ENCODE measurements at regions not wholly inside any gene's neighbourhood (a gene's known extent, or its start where the extent isn't known, plus 50 kb on each side); places are given as distances from the start of the nearest gene placed in this dataset.

DNA sequence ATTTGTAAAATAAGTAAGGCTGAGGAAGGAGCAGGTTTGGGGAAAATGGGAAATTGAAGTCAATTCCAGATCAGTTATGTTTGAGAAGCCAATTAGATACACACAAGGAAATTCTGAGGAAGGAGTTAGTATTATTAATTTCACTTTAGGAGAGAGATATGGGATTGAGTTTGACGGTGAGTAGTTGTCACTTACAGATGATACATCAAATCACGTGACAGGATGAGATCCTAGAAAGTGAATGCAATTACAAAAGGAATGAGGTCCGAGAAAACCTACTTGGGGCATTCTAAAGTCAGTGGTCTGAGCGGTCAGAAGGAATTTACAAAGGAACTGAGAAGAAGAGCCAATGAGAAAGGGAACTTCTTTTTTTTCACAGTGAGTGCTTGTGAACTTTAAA is 364.3 kb upstream of the TMEM229A start:
- no peaks in the 10 kb centered on the region for H3K36me3 ChIP-seq (ENCODE audit: control insufficient read depth, insufficient read depth, low read length)
- no peaks in the 10 kb centered on the region for H3K9me3 ChIP-seq (ENCODE audit: control insufficient read depth, insufficient read depth, low read depth, low read length)
- H3K4me1 ChIP-seq (ENCODE audit: control insufficient read depth, insufficient read depth, low read length), result no peaks in the 10 kb centered on the region
- H3K9ac ChIP-seq (ENCODE audit: low read length), result no peak overlapping the region
- no peak overlapping the region for H3K27ac ChIP-seq (ENCODE audit: low read depth, low read length)
- no peaks in the 10 kb centered on the region for H3K27me3 ChIP-seq (ENCODE audit: control insufficient read depth, insufficient read depth, low read length)
- H3K4me3 ChIP-seq (ENCODE audit: low read depth, low read length), result no peak overlapping the region

DNA sequence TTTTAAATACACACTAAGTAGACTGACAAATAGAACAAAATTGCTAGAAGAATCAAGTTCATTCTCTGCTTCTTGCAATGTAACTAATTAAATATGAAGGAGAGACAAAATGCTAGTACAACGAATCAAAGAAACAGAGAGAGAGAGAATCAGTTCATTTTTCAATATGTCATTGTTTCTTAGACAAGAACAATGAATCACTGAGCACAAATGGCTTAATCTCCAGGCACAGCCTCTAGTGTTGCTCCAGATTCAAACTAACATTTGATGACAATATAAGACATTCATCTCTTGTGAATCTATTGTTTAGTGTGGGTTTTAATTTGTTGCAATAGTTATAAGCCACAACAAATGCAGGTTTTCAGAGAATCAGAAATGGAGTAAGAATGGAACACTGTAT is 357.4 kb upstream of the TMEM229A start:
- Histone ChIP-seq H3K4me3 (ENCODE audit: low read depth, low read length) (no peak overlapping the region), H3K9me3 (ENCODE audit: control insufficient read depth, insufficient read depth, low read depth, low read length) (no peaks in the 10 kb centered on the region), H3K9ac (ENCODE audit: low read length) (no peak overlapping the region), H3K27me3 (ENCODE audit: control insufficient read depth, insufficient read depth, low read length) (no peaks in the 10 kb centered on the region), H3K4me1 (ENCODE audit: control insufficient read depth, insufficient read depth, low read length) (no peaks in the 10 kb centered on the region), H3K36me3 (ENCODE audit: control insufficient read depth, insufficient read depth, low read length) (no peaks in the 10 kb centered on the region), H3K27ac (ENCODE audit: low read depth, low read length) (no peak overlapping the region)

DNA sequence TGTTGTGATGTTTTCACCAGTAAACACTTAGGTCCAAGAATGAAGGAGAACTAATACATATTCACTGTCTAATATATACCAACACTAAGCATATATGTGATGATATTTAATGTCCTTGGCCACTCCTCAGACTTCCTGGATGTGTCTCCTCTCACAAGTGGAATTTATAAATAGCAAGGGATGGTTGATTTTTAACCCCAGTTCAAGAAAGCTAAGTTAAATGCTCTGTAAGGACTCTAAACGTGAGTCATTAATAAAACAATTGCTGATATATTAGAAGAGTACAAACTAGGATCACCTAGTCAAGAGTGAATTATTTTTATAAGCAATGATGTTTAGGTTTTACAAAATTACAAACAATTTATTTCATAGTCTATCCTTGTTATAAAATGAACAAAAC is 355.9 kb upstream of the TMEM229A start:
- Histone ChIP-seq H3K9ac (ENCODE audit: low read length) (no peak overlapping the region), H3K27me3 (ENCODE audit: control insufficient read depth, insufficient read depth, low read length) (no peaks in the 10 kb centered on the region), H3K4me3 (ENCODE audit: low read depth, low read length) (no peak overlapping the region), H3K27ac (ENCODE audit: low read depth, low read length) (no peak overlapping the region), H3K9me3 (ENCODE audit: control insufficient read depth, insufficient read depth, low read depth, low read length) (no peaks in the 10 kb centered on the region), H3K4me1 (ENCODE audit: control insufficient read depth, insufficient read depth, low read length) (no peaks in the 10 kb centered on the region), H3K36me3 (ENCODE audit: control insufficient read depth, insufficient read depth, low read length) (no peaks in the 10 kb centered on the region)

DNA sequence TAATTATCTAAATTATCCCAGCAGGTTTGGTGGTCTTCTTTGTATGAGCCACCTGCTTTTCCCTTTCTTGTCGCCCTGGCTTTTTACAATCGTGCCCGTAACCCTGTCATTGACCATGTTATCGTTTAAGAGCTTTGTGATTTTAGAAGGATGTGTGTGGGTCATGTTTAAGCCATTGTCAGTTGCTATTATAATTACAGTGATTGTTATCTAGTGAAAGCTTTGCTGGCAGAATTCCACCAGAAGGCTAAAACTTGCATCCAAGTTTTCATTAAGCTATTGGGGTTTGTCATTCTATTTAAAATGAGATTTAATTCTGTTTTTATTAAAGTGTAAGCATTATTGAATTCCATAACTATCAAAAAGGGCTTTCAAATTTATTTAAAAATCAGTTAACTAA is 354.2 kb upstream of the TMEM229A start:
- Histone ChIP-seq H3K4me3 (ENCODE audit: low read depth, low read length) (no peak overlapping the region), H3K27ac (ENCODE audit: low read depth, low read length) (no peak overlapping the region), H3K4me1 (ENCODE audit: control insufficient read depth, insufficient read depth, low read length) (no peaks in the 10 kb centered on the region), H3K9me3 (ENCODE audit: control insufficient read depth, insufficient read depth, low read depth, low read length) (no peaks in the 10 kb centered on the region), H3K27me3 (ENCODE audit: control insufficient read depth, insufficient read depth, low read length) (no peaks in the 10 kb centered on the region), H3K9ac (ENCODE audit: low read length) (no peak overlapping the region), H3K36me3 (ENCODE audit: control insufficient read depth, insufficient read depth, low read length) (no peaks in the 10 kb centered on the region)

DNA sequence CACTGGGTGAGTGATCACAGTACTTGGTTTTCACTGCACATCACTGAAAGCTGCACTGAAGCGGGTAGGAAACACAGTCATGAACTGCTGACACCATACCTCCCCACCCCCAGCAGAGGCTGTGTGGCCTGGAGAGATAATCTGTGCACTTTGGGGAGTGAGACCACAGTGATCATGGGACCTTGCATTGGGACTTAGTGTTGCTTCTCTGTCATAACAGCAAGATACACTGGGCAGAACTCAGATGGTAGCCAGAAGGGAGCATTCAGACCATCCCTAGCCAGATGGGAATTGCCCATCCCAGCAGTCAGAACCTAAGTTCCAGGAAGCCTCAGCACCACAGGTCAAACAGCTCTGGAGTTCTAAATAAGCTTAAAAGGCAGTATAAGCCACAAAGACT is 346.4 kb upstream of the TMEM229A start:
- H3K36me3 ChIP-seq (ENCODE audit: control insufficient read depth, insufficient read depth, low read length), result no peaks in the 10 kb centered on the region
- no peak overlapping the region for H3K4me3 ChIP-seq (ENCODE audit: low read depth, low read length)
- H3K27ac ChIP-seq (ENCODE audit: low read depth, low read length), result no peak overlapping the region
- H3K9me3 ChIP-seq (ENCODE audit: control insufficient read depth, insufficient read depth, low read depth, low read length), result no peaks in the 10 kb centered on the region
- H3K9ac ChIP-seq (ENCODE audit: low read length), result no peak overlapping the region
- no peaks in the 10 kb centered on the region for H3K4me1 ChIP-seq (ENCODE audit: control insufficient read depth, insufficient read depth, low read length)
- no peaks in the 10 kb centered on the region for H3K27me3 ChIP-seq (ENCODE audit: control insufficient read depth, insufficient read depth, low read length)

GRCh38 chr7:124376111-124376510 is 343.2 kb upstream of the TMEM229A start:
- no peaks in the 10 kb centered on the region for H3K4me1 ChIP-seq (ENCODE audit: control insufficient read depth, insufficient read depth, low read length)
- H3K36me3 ChIP-seq (ENCODE audit: control insufficient read depth, insufficient read depth, low read length), result no peaks in the 10 kb centered on the region
- no peak overlapping the region for H3K9ac ChIP-seq (ENCODE audit: low read length)
- no peaks in the 10 kb centered on the region for H3K9me3 ChIP-seq (ENCODE audit: control insufficient read depth, insufficient read depth, low read depth, low read length)
- no peak overlapping the region for H3K4me3 ChIP-seq (ENCODE audit: low read depth, low read length)
- no peak overlapping the region for H3K27ac ChIP-seq (ENCODE audit: low read depth, low read length)
- no peaks in the 10 kb centered on the region for H3K27me3 ChIP-seq (ENCODE audit: control insufficient read depth, insufficient read depth, low read length)

- no peak overlapping the region for H3K4me3 ChIP-seq (ENCODE audit: low read depth, low read length)
- no peak overlapping the region for H3K27ac ChIP-seq (ENCODE audit: low read depth, low read length)
- H3K4me1 ChIP-seq (ENCODE audit: control insufficient read depth, insufficient read depth, low read length), result no peaks in the 10 kb centered on the region
- H3K9ac ChIP-seq (ENCODE audit: low read length), result no peak overlapping the region
- H3K27me3 ChIP-seq (ENCODE audit: control insufficient read depth, insufficient read depth, low read length), result no peaks in the 10 kb centered on the region
- H3K9me3 ChIP-seq (ENCODE audit: control insufficient read depth, insufficient read depth, low read depth, low read length), result no peaks in the 10 kb centered on the region
- H3K36me3 ChIP-seq (ENCODE audit: control insufficient read depth, insufficient read depth, low read length), result no peaks in the 10 kb centered on the region
Observed at GRCh38 chr7:124375391-124375790, 342.5 kb upstream of the TMEM229A start.

GRCh38 chr7:124369310-124369709 is 336.4 kb upstream of the TMEM229A start:
- Histone ChIP-seq H3K4me3 (ENCODE audit: low read depth, low read length) (no peak overlapping the region), H3K9me3 (ENCODE audit: control insufficient read depth, insufficient read depth, low read depth, low read length) (no peaks in the 10 kb centered on the region), H3K9ac (ENCODE audit: low read length) (no peak overlapping the region), H3K27me3 (ENCODE audit: control insufficient read depth, insufficient read depth, low read length) (no peaks in the 10 kb centered on the region), H3K36me3 (ENCODE audit: control insufficient read depth, insufficient read depth, low read length) (no peaks in the 10 kb centered on the region), H3K4me1 (ENCODE audit: control insufficient read depth, insufficient read depth, low read length) (no peaks in the 10 kb centered on the region), H3K27ac (ENCODE audit: low read depth, low read length) (no peak overlapping the region)

DNA sequence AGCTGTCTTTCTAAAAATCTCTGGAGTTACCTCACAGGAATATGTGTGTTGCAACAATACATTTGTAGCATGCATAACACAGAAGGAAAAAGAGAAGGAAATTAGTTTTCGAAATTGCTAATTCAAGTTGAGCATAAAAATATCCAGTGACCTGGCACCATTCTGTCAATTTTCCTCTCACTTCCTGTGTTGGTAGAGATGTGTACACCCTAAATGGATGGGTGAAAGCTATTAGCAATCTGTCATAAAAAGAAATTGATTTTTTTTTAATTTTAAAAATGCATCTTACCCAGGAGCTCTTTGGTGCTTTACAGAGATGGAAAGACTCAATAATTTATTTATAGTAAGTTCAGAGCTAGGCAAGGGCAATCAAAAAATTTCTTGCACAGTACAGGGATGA is 333.3 kb upstream of the TMEM229A start:
- Histone ChIP-seq H3K27ac (ENCODE audit: low read depth, low read length) (no peak overlapping the region), H3K9me3 (ENCODE audit: control insufficient read depth, insufficient read depth, low read depth, low read length) (no peaks in the 10 kb centered on the region), H3K4me3 (ENCODE audit: low read depth, low read length) (no peak overlapping the region), H3K36me3 (ENCODE audit: control insufficient read depth, insufficient read depth, low read length) (no peaks in the 10 kb centered on the region), H3K9ac (ENCODE audit: low read length) (no peak overlapping the region), H3K4me1 (ENCODE audit: control insufficient read depth, insufficient read depth, low read length) (no peaks in the 10 kb centered on the region), H3K27me3 (ENCODE audit: control insufficient read depth, insufficient read depth, low read length) (no peaks in the 10 kb centered on the region)

DNA sequence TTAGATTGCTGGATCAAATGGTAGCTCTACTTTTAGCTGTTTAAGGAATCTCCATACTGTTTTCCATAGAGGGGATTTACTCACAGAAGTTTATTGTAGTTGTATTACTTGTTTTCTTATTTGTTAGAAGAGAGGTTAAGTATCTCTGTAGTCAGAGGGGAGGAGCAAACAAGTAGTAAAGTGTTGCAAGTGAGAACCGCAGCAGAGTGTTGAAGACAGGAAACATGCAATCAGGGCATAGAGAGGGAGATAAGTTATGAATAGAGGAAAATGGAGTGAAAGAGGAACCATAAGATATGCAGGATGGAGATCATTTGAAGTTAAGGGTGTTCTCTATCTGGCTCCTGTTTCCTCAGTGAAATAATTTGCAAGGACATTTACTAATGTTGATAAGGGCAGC is 331.4 kb upstream of the TMEM229A start:
- H3K27ac ChIP-seq (ENCODE audit: low read depth, low read length), result no peak overlapping the region
- no peak overlapping the region for H3K4me3 ChIP-seq (ENCODE audit: low read depth, low read length)
- no peaks in the 10 kb centered on the region for H3K36me3 ChIP-seq (ENCODE audit: control insufficient read depth, insufficient read depth, low read length)
- H3K9me3 ChIP-seq (ENCODE audit: control insufficient read depth, insufficient read depth, low read depth, low read length), result no peaks in the 10 kb centered on the region
- H3K4me1 ChIP-seq (ENCODE audit: control insufficient read depth, insufficient read depth, low read length), result no peaks in the 10 kb centered on the region
- H3K9ac ChIP-seq (ENCODE audit: low read length), result no peak overlapping the region
- no peaks in the 10 kb centered on the region for H3K27me3 ChIP-seq (ENCODE audit: control insufficient read depth, insufficient read depth, low read length)

- no peak overlapping the region for H3K9ac ChIP-seq (ENCODE audit: low read length)
- H3K4me3 ChIP-seq (ENCODE audit: low read depth, low read length), result no peak overlapping the region
- no peaks in the 10 kb centered on the region; the same call in 1 of the 2 replicates for H3K4me1 ChIP-seq (ENCODE audit: control insufficient read depth, insufficient read depth, low read length)
- H3K27me3 ChIP-seq (ENCODE audit: control insufficient read depth, insufficient read depth, low read length), result no peaks in the 10 kb centered on the region
- H3K27ac ChIP-seq (ENCODE audit: low read depth, low read length), result no peak overlapping the region
- H3K36me3 ChIP-seq (ENCODE audit: control insufficient read depth, insufficient read depth, low read length), result no peaks in the 10 kb centered on the region
- no peaks in the 10 kb centered on the region for H3K9me3 ChIP-seq (ENCODE audit: control insufficient read depth, insufficient read depth, low read depth, low read length)
Observed at GRCh38 chr7:124354201-124354600, 321.3 kb upstream of the TMEM229A start.

DNA sequence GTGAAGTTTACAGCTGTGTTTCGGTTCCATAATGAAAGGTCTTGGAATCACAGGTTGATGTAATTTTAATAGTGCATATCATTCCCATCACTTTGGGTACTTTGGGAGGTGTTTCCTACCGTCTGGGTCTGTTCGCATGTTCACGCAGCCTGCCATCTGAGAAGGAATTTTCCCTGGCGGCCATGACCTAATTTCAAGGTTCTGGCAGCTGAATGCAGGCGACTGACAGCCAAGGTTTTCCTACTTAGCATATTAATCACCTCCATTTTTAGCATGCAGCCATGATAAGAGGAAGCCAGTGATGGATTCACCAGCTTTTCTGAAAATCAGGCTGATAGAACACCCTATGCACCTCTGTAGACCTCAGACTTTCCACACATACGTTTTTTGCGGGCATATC is 319.1 kb upstream of the TMEM229A start:
- H3K36me3 ChIP-seq (ENCODE audit: control insufficient read depth, insufficient read depth, low read length), result no peaks in the 10 kb centered on the region
- H3K27me3 ChIP-seq (ENCODE audit: control insufficient read depth, insufficient read depth, low read length), result no peaks in the 10 kb centered on the region
- H3K4me3 ChIP-seq (ENCODE audit: low read depth, low read length), result no peak overlapping the region
- no peaks in the 10 kb centered on the region for H3K9me3 ChIP-seq (ENCODE audit: control insufficient read depth, insufficient read depth, low read depth, low read length)
- no peak overlapping the region for H3K27ac ChIP-seq (ENCODE audit: low read depth, low read length)
- no peaks in the 10 kb centered on the region; the same call in 1 of the 2 replicates for H3K4me1 ChIP-seq (ENCODE audit: control insufficient read depth, insufficient read depth, low read length)
- no peak overlapping the region for H3K9ac ChIP-seq (ENCODE audit: low read length)
